ENCODE measurements at regions not wholly inside any gene's neighbourhood (a gene's known extent, or its start where the extent isn't known, plus 50 kb on each side); places are given as distances from the start of the nearest gene placed in this dataset.

- Histone ChIP-seq H3K36me3 (replicated peaks) (no peaks in the 10 kb centered on the region), H3K4me3 (ENCODE audit: low read depth, low read length) (no peak overlapping the region), H3K27ac (peak overlapping the region; percentile 88), H3K27me3 (replicated peaks) (no peaks in the 10 kb centered on the region)
- in situ Hi-C loops (cut with HindIII; ENCODE audit: low pct_ligation_motif_present, low sequenced_read_pairs), result no loop called here
- DNase-seq, result peak; percentile 97
- TF ChIP-seq, protein P1, sequence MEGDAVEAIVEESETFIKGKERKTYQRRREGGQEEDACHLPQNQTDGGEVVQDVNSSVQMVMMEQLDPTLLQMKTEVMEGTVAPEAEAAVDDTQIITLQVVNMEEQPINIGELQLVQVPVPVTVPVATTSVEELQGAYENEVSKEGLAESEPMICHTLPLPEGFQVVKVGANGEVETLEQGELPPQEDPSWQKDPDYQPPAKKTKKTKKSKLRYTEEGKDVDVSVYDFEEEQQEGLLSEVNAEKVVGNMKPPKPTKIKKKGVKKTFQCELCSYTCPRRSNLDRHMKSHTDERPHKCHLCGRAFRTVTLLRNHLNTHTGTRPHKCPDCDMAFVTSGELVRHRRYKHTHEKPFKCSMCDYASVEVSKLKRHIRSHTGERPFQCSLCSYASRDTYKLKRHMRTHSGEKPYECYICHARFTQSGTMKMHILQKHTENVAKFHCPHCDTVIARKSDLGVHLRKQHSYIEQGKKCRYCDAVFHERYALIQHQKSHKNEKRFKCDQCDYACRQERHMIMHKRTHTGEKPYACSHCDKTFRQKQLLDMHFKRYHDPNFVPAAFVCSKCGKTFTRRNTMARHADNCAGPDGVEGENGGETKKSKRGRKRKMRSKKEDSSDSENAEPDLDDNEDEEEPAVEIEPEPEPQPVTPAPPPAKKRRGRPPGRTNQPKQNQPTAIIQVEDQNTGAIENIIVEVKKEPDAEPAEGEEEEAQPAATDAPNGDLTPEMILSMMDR (IDR thresholded peaks at IDR 0.05; ENCODE audit: low read depth, low read length, missing control alignments), result no peak
Measured at GRCh38 chr5:68433923-68434879, 218.6 kb downstream of the PIK3R1 start.

DNA sequence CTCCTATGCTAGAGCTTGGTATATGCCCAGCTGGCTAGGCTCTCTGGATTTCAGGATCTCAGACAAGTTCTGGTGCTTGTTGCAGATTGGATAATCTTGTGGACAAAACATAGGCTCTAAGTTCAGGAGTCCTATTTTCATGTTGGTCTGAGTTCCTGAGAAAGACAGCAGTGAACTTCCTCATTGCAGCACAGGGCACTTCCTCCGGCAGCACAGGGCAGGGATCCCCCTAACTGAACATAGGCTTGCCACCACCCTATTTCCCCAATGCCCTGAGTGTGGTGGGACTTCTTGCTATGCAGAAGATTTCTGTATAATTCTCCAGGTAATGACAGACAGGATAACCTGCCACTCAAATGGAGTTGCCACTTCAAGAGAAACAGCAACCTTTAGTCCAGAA is 220.1 kb downstream of the PIK3R1 start:
- TF ChIP-seq, protein P1 (IDR thresholded peaks at IDR 0.05; ENCODE audit: low read depth, low read length, missing control alignments), result no peak
- no peak for DNase-seq
- in situ Hi-C loops (cut with HindIII; ENCODE audit: low pct_ligation_motif_present, low sequenced_read_pairs), result no loop called here
- H3K27ac ChIP-seq, result no peak overlapping the region
- H3K27me3 ChIP-seq (replicated peaks), result no peaks in the 10 kb centered on the region
- H3K36me3 ChIP-seq (replicated peaks), result no peaks in the 10 kb centered on the region
- H3K4me3 ChIP-seq (ENCODE audit: low read depth, low read length), result no peak overlapping the region

DNA sequence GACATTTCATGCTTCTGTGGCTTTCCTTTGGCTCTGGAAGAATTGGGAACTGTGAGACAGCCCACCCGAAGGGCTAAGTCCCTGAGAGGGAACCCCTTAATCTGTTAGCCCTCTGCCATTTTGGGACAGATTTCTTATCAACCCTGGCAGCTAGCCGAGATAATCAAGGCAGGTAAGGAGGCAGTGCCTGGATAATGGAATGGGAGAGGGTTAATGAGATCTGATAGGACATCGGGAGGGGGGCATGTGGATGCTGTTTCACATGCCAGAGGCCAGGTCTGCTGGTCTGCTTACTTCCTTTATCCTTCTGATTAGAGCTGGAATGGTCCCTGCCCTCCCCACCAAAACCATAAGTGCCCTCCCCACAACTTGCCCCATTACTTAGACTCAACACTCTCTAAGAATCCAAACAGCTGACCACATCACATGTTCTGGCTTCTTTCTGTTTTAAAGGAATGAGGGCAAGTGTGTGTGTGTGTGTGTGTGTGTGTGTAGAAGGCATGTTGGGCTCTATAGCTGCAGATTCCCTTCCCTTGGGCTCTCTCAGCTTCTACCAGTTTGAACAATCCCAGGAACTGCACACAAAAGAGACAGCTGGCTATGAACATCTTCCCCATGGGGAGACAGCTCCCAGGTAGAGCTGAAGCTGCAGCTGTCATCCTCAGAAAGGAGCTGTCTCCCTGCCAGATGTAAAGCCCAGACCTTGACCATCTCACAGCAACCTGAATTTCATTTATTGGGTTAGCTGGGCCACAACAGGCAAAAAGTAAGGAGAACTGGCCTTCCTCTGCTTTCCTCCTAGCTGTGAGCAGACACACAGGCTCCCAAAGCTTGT is 221.3 kb downstream of the PIK3R1 start:
- DNase-seq, result no peak
- Histone ChIP-seq H3K36me3 (replicated peaks) (no peaks in the 10 kb centered on the region), H3K27ac (no peak overlapping the region), H3K4me3 (ENCODE audit: low read depth, low read length) (no peak overlapping the region), H3K27me3 (replicated peaks) (no peaks in the 10 kb centered on the region)
- TF ChIP-seq, protein P1 (IDR thresholded peaks at IDR 0.05; ENCODE audit: low read depth, low read length, missing control alignments), result no peak
- in situ Hi-C loops (cut with HindIII; ENCODE audit: low pct_ligation_motif_present, low sequenced_read_pairs), result no loop called here

DNA sequence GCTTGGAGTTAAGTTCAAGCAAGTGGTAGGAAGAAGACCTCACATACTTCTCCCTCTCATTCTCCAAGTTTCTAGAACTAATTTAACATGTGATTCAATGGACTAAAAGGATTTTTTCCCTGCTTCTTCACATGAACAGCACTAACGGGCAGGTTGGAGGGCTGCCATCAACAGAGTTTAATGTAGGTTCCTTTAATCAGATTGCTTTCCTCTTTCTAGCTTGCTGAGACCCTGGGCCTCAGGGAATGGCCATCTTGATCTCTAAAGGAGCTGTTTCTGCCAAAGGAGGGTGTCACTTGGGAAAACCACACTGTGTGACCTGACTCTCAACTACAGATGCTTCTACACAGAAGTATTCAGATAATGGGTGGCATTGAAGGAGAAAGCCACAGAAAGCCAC is 223.3 kb downstream of the PIK3R1 start:
- no peak overlapping the region for H3K4me3 ChIP-seq (ENCODE audit: low read depth, low read length)
- no peaks in the 10 kb centered on the region for H3K27me3 ChIP-seq (replicated peaks)
- TF ChIP-seq, protein P1 (IDR thresholded peaks at IDR 0.05; ENCODE audit: low read depth, low read length, missing control alignments), result no peak
- no peaks in the 10 kb centered on the region for H3K36me3 ChIP-seq (replicated peaks)
- in situ Hi-C loops (cut with HindIII; ENCODE audit: low pct_ligation_motif_present, low sequenced_read_pairs), result no loop called here
- no peak overlapping the region for H3K27ac ChIP-seq
- DNase-seq, result no peak

DNA sequence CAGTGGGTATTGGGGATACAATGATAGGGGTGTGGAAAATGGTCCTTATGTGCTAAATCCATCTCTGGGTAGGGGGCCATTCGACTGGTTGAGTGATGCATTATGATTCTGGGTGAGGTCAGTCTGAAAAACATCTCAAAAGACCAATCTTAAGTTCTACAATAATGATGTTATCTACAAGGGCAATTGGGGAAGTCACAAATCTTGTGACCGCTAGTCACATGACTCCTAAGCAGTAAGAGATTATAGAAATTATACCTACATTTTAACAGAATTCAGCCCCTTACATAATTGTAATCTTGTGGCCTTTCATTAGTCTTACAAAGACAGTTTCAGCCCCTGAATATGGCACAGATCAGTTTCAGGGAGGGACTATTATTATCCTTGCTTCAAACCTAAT is 224.7 kb downstream of the PIK3R1 start:
- in situ Hi-C loops (cut with HindIII; ENCODE audit: low pct_ligation_motif_present, low sequenced_read_pairs), result no loop called here
- H3K36me3 ChIP-seq (replicated peaks), result no peaks in the 10 kb centered on the region
- no peak overlapping the region for H3K4me3 ChIP-seq (ENCODE audit: low read depth, low read length)
- DNase-seq, result no peak
- no peak overlapping the region for H3K27ac ChIP-seq
- TF ChIP-seq, protein P1 (IDR thresholded peaks at IDR 0.05; ENCODE audit: low read depth, low read length, missing control alignments), result no peak
- H3K27me3 ChIP-seq (replicated peaks), result no peaks in the 10 kb centered on the region
